ENCODE measurements at regions not wholly inside any gene's neighbourhood (a gene's known extent, or its start where the extent isn't known, plus 50 kb on each side); places are given as distances from the start of the nearest gene placed in this dataset.

- no TSS peak for BruUV-seq (replicated peaks)
- TF ChIP-seq, protein P1, sequence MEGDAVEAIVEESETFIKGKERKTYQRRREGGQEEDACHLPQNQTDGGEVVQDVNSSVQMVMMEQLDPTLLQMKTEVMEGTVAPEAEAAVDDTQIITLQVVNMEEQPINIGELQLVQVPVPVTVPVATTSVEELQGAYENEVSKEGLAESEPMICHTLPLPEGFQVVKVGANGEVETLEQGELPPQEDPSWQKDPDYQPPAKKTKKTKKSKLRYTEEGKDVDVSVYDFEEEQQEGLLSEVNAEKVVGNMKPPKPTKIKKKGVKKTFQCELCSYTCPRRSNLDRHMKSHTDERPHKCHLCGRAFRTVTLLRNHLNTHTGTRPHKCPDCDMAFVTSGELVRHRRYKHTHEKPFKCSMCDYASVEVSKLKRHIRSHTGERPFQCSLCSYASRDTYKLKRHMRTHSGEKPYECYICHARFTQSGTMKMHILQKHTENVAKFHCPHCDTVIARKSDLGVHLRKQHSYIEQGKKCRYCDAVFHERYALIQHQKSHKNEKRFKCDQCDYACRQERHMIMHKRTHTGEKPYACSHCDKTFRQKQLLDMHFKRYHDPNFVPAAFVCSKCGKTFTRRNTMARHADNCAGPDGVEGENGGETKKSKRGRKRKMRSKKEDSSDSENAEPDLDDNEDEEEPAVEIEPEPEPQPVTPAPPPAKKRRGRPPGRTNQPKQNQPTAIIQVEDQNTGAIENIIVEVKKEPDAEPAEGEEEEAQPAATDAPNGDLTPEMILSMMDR (conservative IDR thresholded peaks at IDR 0.05; ENCODE audit: low read depth, low read length) = no peak
- TF ChIP-seq EZH2 (IDR thresholded peaks at IDR 0.05; ENCODE audit: borderline replicate concordance, low read depth, low read length, poor library complexity, severe bottlenecking) = no peak
- no peaks in the 10 kb centered on the region for H3K36me3 ChIP-seq (ENCODE audit: insufficient read depth, low read length, poor library complexity, severe bottlenecking)
- no peaks in the 10 kb centered on the region for H3K27me3 ChIP-seq (replicated peaks; ENCODE audit: insufficient read depth, low read depth, low read length, poor library complexity)
- H3K9me3 ChIP-seq (ENCODE audit: low read depth, low read length, poor library complexity, severe bottlenecking) = no peaks in the 10 kb centered on the region
- DNase-seq (ENCODE audit: low spot score) = peak; percentile 43
- ChIA-PET CTCF (no interaction called here), POLR2A (ENCODE audit: low non-redundant PET) (no interaction called here)
- intact Hi-C loops (cut with micrococcal nuclease; ENCODE audit: unreplicated experiment) = no loop called here
- no peak overlapping the region for H3K27ac ChIP-seq (ENCODE audit: low read depth, low read length, poor library complexity, severe bottlenecking)
- no peaks in the 10 kb centered on the region for H3K4me1 ChIP-seq (ENCODE audit: insufficient read depth, low read length, poor library complexity, severe bottlenecking)
- no peak overlapping the region for H3K4me3 ChIP-seq (ENCODE audit: low read depth, low read length, poor library complexity, severe bottlenecking)
Measured at GRCh38 chr2:226130192-226130591, 669.4 kb downstream of the IRS1 start.

GRCh38 chr2:226127682-226128081, 671.9 kb downstream of the IRS1 start:
- ChIA-PET CTCF (no interaction called here), POLR2A (ENCODE audit: low non-redundant PET) (interaction anchor here (0.6 kb wide), 1 partner anchor 670 kb away, joined by 3 read pairs; no protein-coding TSS in a partner anchor)
- TF ChIP-seq, protein P1 (conservative IDR thresholded peaks at IDR 0.05; ENCODE audit: low read depth, low read length) = no peak
- no peak for TF ChIP-seq EZH2 (IDR thresholded peaks at IDR 0.05; ENCODE audit: borderline replicate concordance, low read depth, low read length, poor library complexity, severe bottlenecking)
- H3K4me1 ChIP-seq (ENCODE audit: insufficient read depth, low read length, poor library complexity, severe bottlenecking) = peaks cover 23% of the 10 kb centered on the region
- H3K4me3 ChIP-seq (ENCODE audit: low read depth, low read length, poor library complexity, severe bottlenecking) = no peak overlapping the region
- no peak overlapping the region for H3K27ac ChIP-seq (ENCODE audit: low read depth, low read length, poor library complexity, severe bottlenecking)
- H3K9me3 ChIP-seq (ENCODE audit: low read depth, low read length, poor library complexity, severe bottlenecking) = no peaks in the 10 kb centered on the region
- H3K27me3 ChIP-seq (replicated peaks; ENCODE audit: insufficient read depth, low read depth, low read length, poor library complexity) = no peaks in the 10 kb centered on the region
- intact Hi-C loops (cut with micrococcal nuclease; ENCODE audit: unreplicated experiment) = loop anchor here (10.0 kb wide), 1 partner anchor 307 kb away; no protein-coding TSS in a partner anchor
- BruUV-seq (replicated peaks) = no TSS peak
- H3K36me3 ChIP-seq (ENCODE audit: insufficient read depth, low read length, poor library complexity, severe bottlenecking) = no peaks in the 10 kb centered on the region
- no peak for DNase-seq (ENCODE audit: low spot score)

DNA sequence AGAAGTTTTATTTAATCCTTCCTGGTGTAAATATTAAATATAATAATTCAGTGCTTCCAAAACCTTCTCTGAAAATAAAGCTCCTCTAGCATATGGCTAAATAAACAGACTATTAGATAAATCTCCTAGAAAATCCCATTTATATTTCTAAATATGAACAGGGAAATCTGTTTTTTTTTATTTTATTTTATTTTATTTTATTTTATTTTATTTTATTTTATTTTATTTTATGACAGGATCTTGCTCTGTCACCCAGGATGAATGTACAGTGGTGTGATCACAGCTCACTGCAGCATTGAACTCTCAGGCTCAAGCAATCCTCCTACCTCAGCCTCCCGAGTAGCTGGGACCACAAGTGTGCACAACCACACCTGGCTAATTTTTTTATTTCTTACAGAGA, 673.5 kb downstream of the IRS1 start:
- H3K36me3 ChIP-seq (ENCODE audit: insufficient read depth, low read length, poor library complexity, severe bottlenecking) = no peaks in the 10 kb centered on the region
- CTCF ChIA-PET = no interaction called here
- POLR2A ChIA-PET (ENCODE audit: low non-redundant PET) = no interaction called here
- intact Hi-C loops (cut with micrococcal nuclease; ENCODE audit: unreplicated experiment) = loop anchor here (10.0 kb wide), 1 partner anchor 309 kb away; no protein-coding TSS in a partner anchor
- TF ChIP-seq EZH2 (IDR thresholded peaks at IDR 0.05; ENCODE audit: borderline replicate concordance, low read depth, low read length, poor library complexity, severe bottlenecking) = no peak
- TF ChIP-seq, protein P1 (conservative IDR thresholded peaks at IDR 0.05; ENCODE audit: low read depth, low read length) = no peak
- BruUV-seq (replicated peaks) = no TSS peak
- H3K9me3 ChIP-seq (ENCODE audit: low read depth, low read length, poor library complexity, severe bottlenecking) = no peaks in the 10 kb centered on the region
- no peak overlapping the region for H3K4me3 ChIP-seq (ENCODE audit: low read depth, low read length, poor library complexity, severe bottlenecking)
- no peak for DNase-seq (ENCODE audit: low spot score)
- H3K27me3 ChIP-seq (replicated peaks; ENCODE audit: insufficient read depth, low read depth, low read length, poor library complexity) = no peaks in the 10 kb centered on the region
- peaks cover 39% of the 10 kb centered on the region for H3K4me1 ChIP-seq (ENCODE audit: insufficient read depth, low read length, poor library complexity, severe bottlenecking)
- no peak overlapping the region for H3K27ac ChIP-seq (ENCODE audit: low read depth, low read length, poor library complexity, severe bottlenecking)

All from A673 (cell line).